ENCODE measurements at regions not wholly inside any gene's neighbourhood (a gene's known extent, or its start where the extent isn't known, plus 50 kb on each side); places are given as distances from the start of the nearest gene placed in this dataset.

GRCh38 chr21:35482096-35482495 lies 433.0 kb upstream of the RUNX1 start:
- no peak overlapping the region for H3K27ac Mint-ChIP-seq (ENCODE audit: low read depth, unreplicated experiment)
- DNase-seq (ENCODE audit: unreplicated experiment): no peak
- CTCF ChIA-PET: no interaction called here
- no TSS peak for BruUV-seq (replicated peaks)
- POLR2A ChIA-PET: interaction anchor here (1.6 kb wide), 1 partner anchor 10 kb away, joined by 4 read pairs; no protein-coding TSS in a partner anchor
- peaks cover 59% of the 10 kb centered on the region for H3K27me3 Mint-ChIP-seq (ENCODE audit: insufficient read depth, unreplicated experiment)
- no peak overlapping the region for H3K4me3 Mint-ChIP-seq (ENCODE audit: unreplicated experiment)
- peaks cover 9% of the 10 kb centered on the region for H3K9me3 Mint-ChIP-seq (ENCODE audit: unreplicated experiment)
- no peaks in the 10 kb centered on the region for H3K4me1 Mint-ChIP-seq (ENCODE audit: insufficient read depth, unreplicated experiment)
- no peaks in the 10 kb centered on the region for H3K36me3 Mint-ChIP-seq (ENCODE audit: insufficient read depth, unreplicated experiment)
- no peak for TF ChIP-seq CTCF (IDR thresholded peaks at IDR 0.05; ENCODE audit: unreplicated experiment)
- intact Hi-C loops (cut with micrococcal nuclease): no loop called here

- intact Hi-C loops (cut with micrococcal nuclease): no loop called here
- no peaks in the 10 kb centered on the region for H3K4me1 Mint-ChIP-seq (ENCODE audit: insufficient read depth, unreplicated experiment)
- H3K27ac Mint-ChIP-seq (ENCODE audit: low read depth, unreplicated experiment): no peak overlapping the region
- peaks cover 9% of the 10 kb centered on the region for H3K9me3 Mint-ChIP-seq (ENCODE audit: unreplicated experiment)
- DNase-seq (ENCODE audit: unreplicated experiment): no peak
- H3K4me3 Mint-ChIP-seq (ENCODE audit: unreplicated experiment): no peak overlapping the region
- CTCF ChIA-PET: interaction anchor here (0.9 kb wide), 1 partner anchor 8 kb away, joined by 3 read pairs; no protein-coding TSS in a partner anchor
- H3K27me3 Mint-ChIP-seq (ENCODE audit: insufficient read depth, unreplicated experiment): peaks cover 48% of the 10 kb centered on the region
- BruUV-seq (replicated peaks): no TSS peak
- H3K36me3 Mint-ChIP-seq (ENCODE audit: insufficient read depth, unreplicated experiment): no peaks in the 10 kb centered on the region
- no peak for TF ChIP-seq CTCF (IDR thresholded peaks at IDR 0.05; ENCODE audit: unreplicated experiment)
- POLR2A ChIA-PET: no interaction called here
Measured at GRCh38 chr21:35481005-35481404, 431.9 kb upstream of the RUNX1 start.

DNA sequence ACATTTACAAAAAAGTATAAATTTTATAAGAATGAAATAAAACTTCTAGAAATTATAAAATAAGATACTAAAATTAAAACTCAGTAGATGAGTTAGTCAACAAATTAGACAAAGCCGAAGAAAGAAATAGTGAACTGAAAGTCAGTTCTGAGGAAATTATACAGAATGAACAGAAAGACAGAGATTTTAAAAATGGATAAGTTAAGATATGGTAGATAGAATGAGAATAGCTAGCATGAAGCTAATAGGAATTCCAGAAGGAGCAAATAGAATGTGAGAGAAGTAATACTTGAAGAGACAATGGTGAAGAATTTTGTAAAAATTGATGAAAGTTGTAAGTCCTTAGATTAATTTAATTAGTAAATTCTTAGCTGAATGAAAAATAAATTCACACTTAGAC lies 430.4 kb upstream of the RUNX1 start:
- BruUV-seq (replicated peaks): no TSS peak
- CTCF ChIA-PET: no interaction called here
- H3K27ac Mint-ChIP-seq (ENCODE audit: low read depth, unreplicated experiment): no peak overlapping the region

GRCh38 chr21:35479065-35479448 lies 430.0 kb upstream of the RUNX1 start:
- no peak overlapping the region for H3K27ac Mint-ChIP-seq (ENCODE audit: low read depth, unreplicated experiment)
- no peak for DNase-seq (ENCODE audit: unreplicated experiment)
- H3K4me3 Mint-ChIP-seq (ENCODE audit: unreplicated experiment): no peak overlapping the region
- peaks cover 28% of the 10 kb centered on the region for H3K27me3 Mint-ChIP-seq (ENCODE audit: insufficient read depth, unreplicated experiment)
- CTCF ChIA-PET: no interaction called here
- intact Hi-C loops (cut with micrococcal nuclease): no loop called here
- POLR2A ChIA-PET: no interaction called here
- peaks cover 6% of the 10 kb centered on the region for H3K4me1 Mint-ChIP-seq (ENCODE audit: insufficient read depth, unreplicated experiment)
- H3K36me3 Mint-ChIP-seq (ENCODE audit: insufficient read depth, unreplicated experiment): no peaks in the 10 kb centered on the region
- peaks cover 9% of the 10 kb centered on the region for H3K9me3 Mint-ChIP-seq (ENCODE audit: unreplicated experiment)
- BruUV-seq (replicated peaks): no TSS peak
- TF ChIP-seq CTCF (IDR thresholded peaks at IDR 0.05; ENCODE audit: unreplicated experiment): no peak

More for the DNA sequence above, 430.4 kb upstream of the RUNX1 start:
- no peak for TF ChIP-seq CTCF (IDR thresholded peaks at IDR 0.05; ENCODE audit: unreplicated experiment)
- Mint-ChIP-seq H3K36me3 (ENCODE audit: insufficient read depth, unreplicated experiment) (no peaks in the 10 kb centered on the region), H3K27me3 (ENCODE audit: insufficient read depth, unreplicated experiment) (peaks cover 33% of the 10 kb centered on the region), H3K9me3 (ENCODE audit: unreplicated experiment) (peaks cover 9% of the 10 kb centered on the region), H3K4me1 (ENCODE audit: insufficient read depth, unreplicated experiment) (peaks cover 6% of the 10 kb centered on the region), H3K4me3 (ENCODE audit: unreplicated experiment) (no peak overlapping the region)
- intact Hi-C loops (cut with micrococcal nuclease): no loop called here
- POLR2A ChIA-PET: interaction anchor here (0.6 kb wide), 1 partner anchor 11 kb away, joined by 5 read pairs; no protein-coding TSS in a partner anchor
- no peak for DNase-seq (ENCODE audit: unreplicated experiment)

All from MCF 10A (cell line).